Heart left ventricle (tissue), 16 donors: ENCODE measurements at regions not wholly inside any gene's neighbourhood (a gene's known extent, or its start where the extent isn't known, plus 50 kb on each side); places are given as distances from the start of the nearest gene placed in this dataset.
A peak's percentile ranks its signal among the peaks of the same experiment; 100 is the strongest.

ENCODE experiments used
- ATAC-seq, 4 donors: fragments of 200-7000 bp; cut with Tn5 transposase; one replicate each; pipeline ENCODE4 v1.9.1; 2020 to 2022; ENCODE audit warnings: moderate library complexity in 4 of 4, mild to moderate bottlenecking in 3 of 4, moderate number of reproducible peaks in 1 of 4
- DNase-seq, 5 donors: peaks; one replicate each; pipeline ENCODE4 v3.0.0-alpha.2; 2020
- H3K27ac ChIP-seq, 12 donors: fragments of 200-600 bp; sonication (generic) in 4 of 12; one replicate each; pipeline versions ENCODE4 v1.5.0 to v1.8.0; 2016 to 2022; ENCODE audit warnings: mild to moderate bottlenecking in 2 of 12
- H3K27me3 ChIP-seq, 9 donors: fragments of 200-600 bp; sonication (generic) in 2 of 9; one replicate each; pipeline versions ENCODE4 v1.5.1 to v1.8.0; 2016 to 2022; ENCODE audit warnings: mild to moderate bottlenecking in 3 of 9
- H3K36me3 ChIP-seq, 9 donors: fragments of 200-600 bp; sonication (generic) in 2 of 9; one replicate each; pipeline versions ENCODE4 v1.5.0 to v1.8.0; 2018 to 2022; ENCODE audit warnings: mild to moderate bottlenecking in 2 of 9
- H3K4me1 ChIP-seq, 12 donors: fragments of 200-600 bp; sonication (generic) in 4 of 12; one replicate each; pipeline versions ENCODE4 v1.5.0 to v1.8.0; 2016 to 2022; ENCODE audit warnings: mild to moderate bottlenecking in 3 of 12
- H3K4me3 ChIP-seq, 12 donors: fragments of 200-600 bp; sonication (generic) in 4 of 12; one replicate each; pipeline versions ENCODE4 v1.5.0 to v1.8.0; 2017 to 2022; ENCODE audit warnings: mild to moderate bottlenecking in 9 of 12, moderate library complexity in 4 of 12
- H3K9me3 ChIP-seq, 12 donors: fragments of 200-600 bp; sonication (generic) in 4 of 12; one replicate each; pipeline versions ENCODE4 v1.5.0 to v1.8.0; 2016 to 2022; ENCODE audit warnings: mild to moderate bottlenecking in 1 of 12
- POLR2A ChIP-seq, 2 donors: fragments of 450-650 bp; IDR thresholded peaks; one replicate each; pipeline ENCODE4 v1.6.1; 2017; ENCODE audit warnings: antibody characterized with exemption in 2 of 2, mild to moderate bottlenecking in 2 of 2, moderate library complexity in 2 of 2
- WGBS, 4 donors: extraction: QIAGEN DNeasy Blood & Tissue Kit in 2 of 4; methylation state at CpG; one replicate each; pipeline versions ENCODE4 v1.1.5 to v1.1.7; 2013 to 2018; 5-methylcytosine and 5-hydroxymethylcytosine counted together
- intact Hi-C, 10 donors: fragments of 100-400 bp; cut with DNase I; formaldehyde crosslinking; loops; one replicate each; pipeline versions ENCODE4 v1.11.1 to v1.14.2; 2022
- TF ChIP-seq, protein P1 (sequence below), 12 donors: fragments of 200-600 bp; sonication (generic) in 4 of 12; IDR thresholded peaks; one replicate each; pipeline versions ENCODE4 v1.5.0 to v1.8.0; 2018 to 2022; ENCODE audit warnings: antibody characterized with exemption in 12 of 12, mild to moderate bottlenecking in 5 of 12
- donor health status: ischemic (EF 13 %, LVEDD 7.1; RV severe dilation, severe dysfunction).
- donor health status: healthy with polysubstance abuse.
- donor health status: DM: no; HTN: yes; CAD: no.
- donor health status: DM: no; HTN: no; CAD: no.
- donor health status: ischemic (EF 25% LVEDD 6.9; RV normal size, moderate dysfunction).
- donor health status: ischemic (EF 25% LVEDD 5.7; RV mildly dilated, moderate dysfunction).
- donor health status: healthy.
- donor health status: DM: yes; HTN: yes; CAD: no.
- donor health status: ischemic (EF 35%, LVEDD 5.7; RV mildly dilated, moderate dysfunction).
- donor health status: nonischemic (EF 11% LVEDD 7.7; RV severe dilation, severe dysfunction).
- donor health status: DM: yes; HTN: yes; CAD: no.
- donor health status: PGD.
- donor health status: ischemic (EF 29% LVEDD 5.4; RV normal size, mild dysfunction).
- donor health status: nonischemic (EF 23%, LVEDD 6.1; RV moderate dilation, normal function).

- ATAC-seq (no peak), DNase-seq (no peak)
- intact Hi-C loops, result no loop called here
- H3K4me3 ChIP-seq, result no peak overlapping the region
- H3K36me3 ChIP-seq, result no peaks in the 10 kb centered on the region
- no peaks in the 10 kb centered on the region for H3K9me3 ChIP-seq
- TF ChIP-seq, protein P1, sequence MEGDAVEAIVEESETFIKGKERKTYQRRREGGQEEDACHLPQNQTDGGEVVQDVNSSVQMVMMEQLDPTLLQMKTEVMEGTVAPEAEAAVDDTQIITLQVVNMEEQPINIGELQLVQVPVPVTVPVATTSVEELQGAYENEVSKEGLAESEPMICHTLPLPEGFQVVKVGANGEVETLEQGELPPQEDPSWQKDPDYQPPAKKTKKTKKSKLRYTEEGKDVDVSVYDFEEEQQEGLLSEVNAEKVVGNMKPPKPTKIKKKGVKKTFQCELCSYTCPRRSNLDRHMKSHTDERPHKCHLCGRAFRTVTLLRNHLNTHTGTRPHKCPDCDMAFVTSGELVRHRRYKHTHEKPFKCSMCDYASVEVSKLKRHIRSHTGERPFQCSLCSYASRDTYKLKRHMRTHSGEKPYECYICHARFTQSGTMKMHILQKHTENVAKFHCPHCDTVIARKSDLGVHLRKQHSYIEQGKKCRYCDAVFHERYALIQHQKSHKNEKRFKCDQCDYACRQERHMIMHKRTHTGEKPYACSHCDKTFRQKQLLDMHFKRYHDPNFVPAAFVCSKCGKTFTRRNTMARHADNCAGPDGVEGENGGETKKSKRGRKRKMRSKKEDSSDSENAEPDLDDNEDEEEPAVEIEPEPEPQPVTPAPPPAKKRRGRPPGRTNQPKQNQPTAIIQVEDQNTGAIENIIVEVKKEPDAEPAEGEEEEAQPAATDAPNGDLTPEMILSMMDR (IDR thresholded peaks at IDR 0.05), result no peak
- TF ChIP-seq POLR2A (IDR thresholded peaks at IDR 0.05), result no peak
- WGBS, 4 donors, result 69 to 74% (median 71%) methylated on average over 12 of the region's 12 CpGs
- H3K4me1 ChIP-seq, result no peaks in the 10 kb centered on the region
- no peak overlapping the region for H3K27ac ChIP-seq
- H3K27me3 ChIP-seq, result peaks cover 0 to 21% (median 0%) of the 10 kb centered on the region in 9 donors
Measured at GRCh38 chr18:5640939-5641338, 97.1 kb upstream of the EPB41L3 start.

DNA sequence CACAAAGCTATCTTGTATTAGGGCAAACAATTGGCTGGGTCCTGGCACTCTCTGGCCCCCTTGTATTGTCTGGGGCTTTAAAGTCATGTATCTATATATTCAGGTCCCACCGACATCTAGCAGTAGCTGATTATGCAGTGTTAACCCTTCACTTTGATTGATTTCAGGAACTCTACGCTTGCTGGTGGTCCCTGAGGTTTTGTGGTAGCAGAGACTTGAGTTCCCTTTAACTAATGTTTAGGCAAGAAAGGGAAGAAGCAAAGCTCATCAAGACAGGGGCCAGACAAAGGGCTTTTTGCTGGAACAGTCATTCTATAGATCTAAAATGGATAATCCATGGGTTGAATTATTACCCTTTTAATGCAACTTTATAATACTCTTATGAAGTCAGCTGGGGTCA is 95.3 kb upstream of the EPB41L3 start:
- intact Hi-C loops, result no loop called here
- Histone ChIP-seq H3K9me3 (no peaks in the 10 kb centered on the region), H3K27ac (no peak overlapping the region), H3K4me3 (no peak overlapping the region), H3K4me1 (no peaks in the 10 kb centered on the region), H3K27me3 (peaks cover 0 to 21% (median 0%) of the 10 kb centered on the region in 9 donors), H3K36me3 (no peaks in the 10 kb centered on the region)
- 43 to 56% (median 48%) methylated on average over 2 of the region's 2 CpGs for WGBS, 4 donors
- ATAC-seq (no peak), DNase-seq (no peak)
- TF ChIP-seq POLR2A (IDR thresholded peaks at IDR 0.05), result no peak
- TF ChIP-seq, protein P1 (IDR thresholded peaks at IDR 0.05), result no peak

- Histone ChIP-seq H3K27me3 (peaks cover 0 to 48% (median 16%) of the 10 kb centered on the region in 9 donors), H3K27ac (no peak overlapping the region), H3K36me3 (no peaks in the 10 kb centered on the region), H3K4me1 (peaks cover 4 to 33% (median 12%) of the 10 kb centered on the region in 12 donors), H3K4me3 (no peak overlapping the region), H3K9me3 (no peaks in the 10 kb centered on the region)
- 91 to 93% (median 91%) methylated on average over 3 of the region's 3 CpGs for WGBS, 4 donors
- TF ChIP-seq POLR2A (IDR thresholded peaks at IDR 0.05), result no peak
- TF ChIP-seq, protein P1 (IDR thresholded peaks at IDR 0.05), result no peak
- DNase-seq, result no peak
- no peak for ATAC-seq
- intact Hi-C loops, result no loop called here
Measured at GRCh38 chr18:5632041-5632440, 88.2 kb upstream of the EPB41L3 start.

DNA sequence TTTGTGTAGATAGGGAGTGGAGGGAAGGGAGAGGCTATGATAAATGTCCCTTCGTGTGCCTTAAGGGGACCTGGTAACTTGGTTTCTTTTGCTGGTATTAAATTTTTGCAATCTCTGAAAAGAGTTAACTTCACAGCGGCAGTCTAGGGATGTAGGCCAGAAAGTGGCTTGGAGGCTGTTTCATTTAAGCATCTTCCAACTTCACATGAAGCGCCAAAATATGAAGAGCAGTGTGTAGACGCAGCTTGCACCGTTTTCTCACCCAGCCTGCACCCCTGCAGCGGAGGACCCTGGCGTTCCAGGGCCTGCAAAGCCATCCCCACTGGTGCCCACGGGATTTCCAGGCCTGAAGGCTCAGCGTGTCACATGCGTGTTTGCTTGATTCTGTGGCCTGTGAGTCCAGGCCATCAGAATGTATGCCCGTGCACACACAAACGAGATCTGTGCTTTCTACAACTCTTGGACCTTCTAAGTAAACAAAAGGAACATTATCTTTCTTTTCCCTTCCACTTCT is 87.2 kb upstream of the EPB41L3 start:
- no peak for TF ChIP-seq POLR2A (IDR thresholded peaks at IDR 0.05)
- TF ChIP-seq, protein P1 (IDR thresholded peaks at IDR 0.05), result no peak
- ATAC-seq (no peak), DNase-seq (peak in 1 of 5 donors; percentile 30)
- Histone ChIP-seq H3K36me3 (no peaks in the 10 kb centered on the region), H3K4me1 (peaks cover 4 to 33% (median 12%) of the 10 kb centered on the region in 12 donors), H3K4me3 (peak overlapping the region in 6 of 12 donors; percentile 59 to 73 (median 68)), H3K27me3 (peaks cover 4 to 53% (median 17%) of the 10 kb centered on the region in 9 donors), H3K27ac (no peak overlapping the region), H3K9me3 (no peaks in the 10 kb centered on the region)
- WGBS, 4 donors, result 59 to 67% (median 63%) methylated on average over 12 of the region's 12 CpGs
- intact Hi-C loops, result no loop called here
